ENCODE measurements at regions not wholly inside any gene's neighbourhood (a gene's known extent, or its start where the extent isn't known, plus 50 kb on each side); places are given as distances from the start of the nearest gene placed in this dataset.

- DNase-seq: no peak
Observed at GRCh38 chr4:185071236-185071811, 53.0 kb downstream of the HELT start.

GRCh38 chr4:185079271-185079905 lies 61.1 kb downstream of the HELT start:
- no peak for DNase-seq

GRCh38 chr4:185080545-185080944 lies 62.3 kb downstream of the HELT start:
- DNase-seq: no peak

GRCh38 chr4:185082561-185082960 lies 60.5 kb upstream of the SLC25A4 start:
- peak; percentile 4 for DNase-seq

GRCh38 chr4:185086053-185086452 lies 57.0 kb upstream of the SLC25A4 start:
- DNase-seq: no peak

- DNase-seq: no peak
Observed at GRCh38 chr4:185088899-185089298, 54.2 kb upstream of the SLC25A4 start.

GRCh38 chr4:185090592-185090991 lies 52.5 kb upstream of the SLC25A4 start:
- no peak for DNase-seq

GRCh38 chr4:185092535-185093197 lies 50.4 kb upstream of the SLC25A4 start:
- DNase-seq: no peak

Measured in GF-D8 (cell line).